Nephron progenitor cell (in vitro differentiated cells): ENCODE measurements at regions not wholly inside any gene's neighbourhood (a gene's known extent, or its start where the extent isn't known, plus 50 kb on each side); places are given as distances from the start of the nearest gene placed in this dataset.

ENCODE experiments used
- DNase-seq: peaks from one replicate; pipeline ENCODE4 v3.0.0; 2021
- H3K27ac Mint-ChIP-seq: 2 replicates; pipeline ENCODE4 v1.8.0; 2021; ENCODE audit warnings: mild to moderate bottlenecking, moderate library complexity, mixed read lengths
- H3K27me3 Mint-ChIP-seq: 2 replicates; pipeline ENCODE4 v1.8.0; 2021; ENCODE audit warnings: mild to moderate bottlenecking, low read depth, mixed read lengths; ENCODE audit not compliant: poor library complexity
- H3K36me3 Mint-ChIP-seq: 2 replicates; pipeline ENCODE4 v1.8.0; 2021; ENCODE audit warnings: low read depth, mixed read lengths
- H3K4me1 Mint-ChIP-seq: 2 replicates; pipeline ENCODE4 v1.8.0; 2021; ENCODE audit warnings: mixed read lengths
- H3K4me3 Mint-ChIP-seq: 2 replicates; pipeline ENCODE4 v1.8.0; 2021; ENCODE audit warnings: mild to moderate bottlenecking, moderate library complexity, mixed read lengths
- H3K9me3 Mint-ChIP-seq: 2 replicates; pipeline ENCODE4 v1.8.0; 2021; ENCODE audit warnings: mild to moderate bottlenecking, moderate library complexity, mixed read lengths
- CTCF ChIP-seq: fragments of 200-600 bp; sonication (generic); IDR thresholded peaks from 2 replicates; pipeline ENCODE4 v1.5.0; 2021; ENCODE audit warnings: antibody characterized with exemption

GRCh38 chr1:232557502-232558191, 72.3 kb downstream of the SIPA1L2 start:
- no peak for DNase-seq
- TF ChIP-seq CTCF: no peak
- H3K27ac Mint-ChIP-seq: no peak overlapping the region
- H3K4me3 Mint-ChIP-seq: no peak overlapping the region
- H3K27me3 Mint-ChIP-seq: no peaks in the 10 kb centered on the region
- peaks cover 42% of the 10 kb centered on the region for H3K4me1 Mint-ChIP-seq
- no peaks in the 10 kb centered on the region for H3K9me3 Mint-ChIP-seq
- peaks cover 4% of the 10 kb centered on the region for H3K36me3 Mint-ChIP-seq

- no peak for DNase-seq
- no peak for TF ChIP-seq CTCF
- H3K27me3 Mint-ChIP-seq: no peaks in the 10 kb centered on the region
- H3K27ac Mint-ChIP-seq: no peak overlapping the region
- no peak overlapping the region for H3K4me3 Mint-ChIP-seq
- H3K9me3 Mint-ChIP-seq: no peaks in the 10 kb centered on the region
- peaks cover 42% of the 10 kb centered on the region for H3K4me1 Mint-ChIP-seq
- H3K36me3 Mint-ChIP-seq: peaks cover 4% of the 10 kb centered on the region
These were observed 72.8 kb downstream of the SIPA1L2 start for GRCh38 chr1:232557096-232557495.

- TF ChIP-seq CTCF: no peak
- H3K36me3 Mint-ChIP-seq: peaks cover 5% of the 10 kb centered on the region
- DNase-seq: no peak
- no peak overlapping the region for H3K4me3 Mint-ChIP-seq
- peaks cover 44% of the 10 kb centered on the region for H3K4me1 Mint-ChIP-seq
- H3K27me3 Mint-ChIP-seq: no peaks in the 10 kb centered on the region
- H3K27ac Mint-ChIP-seq: no peak overlapping the region
- no peaks in the 10 kb centered on the region for H3K9me3 Mint-ChIP-seq
These were observed 73.6 kb downstream of the SIPA1L2 start for GRCh38 chr1:232556351-232556750.

- TF ChIP-seq CTCF: no peak
- H3K4me1 Mint-ChIP-seq: peaks cover 51% of the 10 kb centered on the region
- peaks cover 8% of the 10 kb centered on the region for H3K36me3 Mint-ChIP-seq
- H3K27me3 Mint-ChIP-seq: no peaks in the 10 kb centered on the region
- no peak for DNase-seq
- H3K9me3 Mint-ChIP-seq: no peaks in the 10 kb centered on the region
- no peak overlapping the region for H3K27ac Mint-ChIP-seq
- no peak overlapping the region for H3K4me3 Mint-ChIP-seq
These were observed 74.3 kb downstream of the SIPA1L2 start for GRCh38 chr1:232555494-232556210.

- H3K27me3 Mint-ChIP-seq: no peaks in the 10 kb centered on the region
- no peak for TF ChIP-seq CTCF
- no peak overlapping the region for H3K4me3 Mint-ChIP-seq
These were observed 75.5 kb downstream of the SIPA1L2 start for GRCh38 chr1:232554409-232554808.

GRCh38 chr1:232553809-232554208, 76.1 kb downstream of the SIPA1L2 start:
- Mint-ChIP-seq H3K4me1 (peaks cover 60% of the 10 kb centered on the region), H3K36me3 (peaks cover 8% of the 10 kb centered on the region), H3K27ac (no peak overlapping the region), H3K4me3 (no peak overlapping the region), H3K27me3 (no peaks in the 10 kb centered on the region), H3K9me3 (no peaks in the 10 kb centered on the region)
- no peak for TF ChIP-seq CTCF
- no peak for DNase-seq

More at GRCh38 chr1:232554409-232554808, 75.5 kb downstream of the SIPA1L2 start:
- Mint-ChIP-seq H3K36me3 (peaks cover 8% of the 10 kb centered on the region), H3K4me1 (peaks cover 60% of the 10 kb centered on the region), H3K27ac (no peak overlapping the region), H3K9me3 (no peaks in the 10 kb centered on the region)
- no peak for DNase-seq
